Chondrocyte (in vitro differentiated cells): ENCODE measurements at regions not wholly inside any gene's neighbourhood (a gene's known extent, or its start where the extent isn't known, plus 50 kb on each side); places are given as distances from the start of the nearest gene placed in this dataset.

Experiments used
- DNase-seq: peaks from one replicate; pipeline ENCODE4 v3.0.0; 2021; ENCODE audit warnings: mixed read lengths, low spot score
- H3K27ac Mint-ChIP-seq: one replicate; pipeline ENCODE4 v1.8.0; 2021; ENCODE audit warnings: mild to moderate bottlenecking, moderate library complexity, mixed read lengths; ENCODE audit not compliant: unreplicated experiment
- H3K27me3 Mint-ChIP-seq: 2 replicates; pipeline ENCODE4 v1.8.0; 2021; ENCODE audit warnings: low read depth, mixed read lengths
- H3K36me3 Mint-ChIP-seq: 2 replicates; pipeline ENCODE4 v1.8.0; 2021; ENCODE audit warnings: low read depth, mixed read lengths
- H3K4me1 Mint-ChIP-seq: 2 replicates; pipeline ENCODE4 v1.8.0; 2021; ENCODE audit warnings: low read depth, mild to moderate bottlenecking, mixed read lengths
- H3K4me3 Mint-ChIP-seq: one replicate; pipeline ENCODE4 v1.8.0; 2021; ENCODE audit warnings: mild to moderate bottlenecking, moderate library complexity, mixed read lengths; ENCODE audit not compliant: unreplicated experiment
- H3K9me3 Mint-ChIP-seq: 2 replicates; pipeline ENCODE4 v1.8.0; 2021; ENCODE audit warnings: low read depth, mixed read lengths
- CTCF ChIP-seq: fragments of 200-600 bp; sonication (generic); IDR thresholded peaks from 2 replicates; pipeline ENCODE4 v1.5.0; 2021; ENCODE audit warnings: antibody characterized with exemption, mild to moderate bottlenecking, moderate library complexity

GRCh38 chr10:105868935-105869334 lies 1227.8 kb downstream of the SORCS3 start:
- Mint-ChIP-seq H3K9me3 (peaks cover 26% of the 10 kb centered on the region), H3K27ac (no peak overlapping the region), H3K4me3 (no peak overlapping the region), H3K36me3 (no peaks in the 10 kb centered on the region), H3K4me1 (no peaks in the 10 kb centered on the region), H3K27me3 (no peaks in the 10 kb centered on the region)
- TF ChIP-seq CTCF = no peak
- DNase-seq = no peak

GRCh38 chr10:105864854-105865253 lies 1223.8 kb downstream of the SORCS3 start:
- Mint-ChIP-seq H3K9me3 (no peaks in the 10 kb centered on the region), H3K4me3 (no peak overlapping the region), H3K27me3 (no peaks in the 10 kb centered on the region), H3K36me3 (no peaks in the 10 kb centered on the region), H3K4me1 (no peaks in the 10 kb centered on the region), H3K27ac (no peak overlapping the region)
- DNase-seq = no peak
- TF ChIP-seq CTCF = no peak

DNA sequence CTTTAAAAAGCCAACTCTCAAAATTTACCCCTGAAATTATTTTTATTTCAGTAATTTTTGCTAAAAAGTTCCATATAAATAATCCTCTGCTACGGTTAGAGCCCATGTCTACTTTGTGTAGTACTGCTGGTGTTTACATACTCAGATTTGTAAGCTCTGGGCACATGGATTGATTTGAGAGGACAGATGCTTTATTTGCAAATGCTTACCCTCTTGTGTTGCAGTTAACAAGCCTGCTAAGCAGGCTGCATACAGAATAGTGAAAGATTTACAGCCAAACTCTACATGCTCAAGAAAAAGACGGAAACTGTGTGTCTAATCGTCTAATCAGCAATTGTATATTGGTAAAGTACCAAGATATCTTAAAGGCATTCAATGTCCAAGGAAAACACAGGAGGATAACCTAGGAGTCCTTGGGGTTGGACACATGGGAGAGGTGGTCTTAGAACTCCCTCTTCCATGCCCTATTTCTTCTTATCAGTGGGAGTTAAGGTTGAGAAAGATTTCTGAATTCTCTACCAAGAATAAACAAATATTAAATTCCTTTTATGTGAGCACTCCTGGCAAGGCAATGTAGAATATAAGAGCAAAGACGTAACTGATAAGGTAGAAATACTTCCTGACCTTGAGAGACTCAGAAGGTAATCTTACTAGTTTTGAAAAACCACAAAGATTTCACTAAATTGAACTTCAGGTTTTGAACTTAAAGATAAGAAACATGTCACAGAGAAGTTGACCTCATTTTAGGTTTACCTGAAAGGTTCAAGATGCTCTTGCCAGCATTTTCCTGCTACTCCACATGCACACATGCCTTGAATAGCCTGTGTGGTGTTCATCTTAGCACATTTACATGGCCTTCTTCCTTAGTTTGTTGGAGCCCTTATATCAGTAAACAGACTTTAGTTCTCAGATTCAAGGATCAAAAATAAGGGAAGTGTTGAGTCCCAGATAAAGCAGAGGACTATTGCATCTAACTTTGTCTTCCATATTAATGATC lies 1216.5 kb downstream of the SORCS3 start:
- no peak for TF ChIP-seq CTCF
- Mint-ChIP-seq H3K27me3 (no peaks in the 10 kb centered on the region), H3K9me3 (peaks cover 3% of the 10 kb centered on the region), H3K27ac (no peak overlapping the region), H3K36me3 (no peaks in the 10 kb centered on the region), H3K4me1 (no peaks in the 10 kb centered on the region), H3K4me3 (no peak overlapping the region)
- DNase-seq = no peak

- no peak for DNase-seq
- H3K9me3 Mint-ChIP-seq = peaks cover 11% of the 10 kb centered on the region
- no peaks in the 10 kb centered on the region for H3K4me1 Mint-ChIP-seq
- no peaks in the 10 kb centered on the region for H3K36me3 Mint-ChIP-seq
- H3K4me3 Mint-ChIP-seq = no peak overlapping the region
- no peak overlapping the region for H3K27ac Mint-ChIP-seq
- no peak for TF ChIP-seq CTCF
- no peaks in the 10 kb centered on the region for H3K27me3 Mint-ChIP-seq
Observed at GRCh38 chr10:105855791-105856190, 1214.7 kb downstream of the SORCS3 start.

DNA sequence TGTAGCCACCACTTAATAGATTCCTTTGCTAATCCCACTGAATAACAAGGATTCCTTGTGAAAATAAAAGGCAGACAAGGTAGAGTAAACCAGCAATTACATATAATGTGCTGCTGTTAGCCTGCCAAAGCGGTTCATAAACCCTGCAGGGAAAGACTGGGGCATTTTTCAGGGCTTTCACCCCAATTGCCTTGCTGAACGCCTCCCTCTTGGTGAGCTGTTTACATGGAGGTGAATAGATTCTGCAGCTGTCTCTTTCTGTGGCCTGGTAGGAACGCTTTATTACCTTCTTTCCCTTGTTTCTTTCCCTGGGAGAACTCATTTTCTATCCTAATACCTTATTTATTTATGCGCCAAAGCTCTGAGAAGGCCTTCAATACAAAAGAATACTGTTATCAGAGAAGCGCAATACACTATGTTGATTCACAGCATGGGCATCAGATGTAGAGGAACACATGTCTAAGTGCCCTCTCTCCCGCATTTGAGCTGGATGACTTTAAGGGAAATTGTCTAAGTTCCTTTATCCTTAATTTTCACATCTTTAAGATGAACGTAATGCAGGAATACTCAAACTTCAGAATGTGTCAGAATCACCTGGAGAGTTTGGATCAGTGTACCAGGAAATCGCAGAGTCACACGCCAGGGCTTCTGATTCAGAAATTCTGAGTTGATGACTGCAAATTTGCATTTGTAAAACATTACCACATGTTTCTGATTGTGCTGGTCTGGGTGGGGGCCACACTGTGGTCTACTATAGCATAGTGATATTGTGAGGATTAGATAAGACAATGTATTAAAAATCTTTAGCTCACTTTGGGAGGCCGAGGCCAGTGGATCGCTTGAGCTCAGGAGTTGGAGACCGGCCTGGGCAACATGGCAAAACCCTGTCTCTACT lies 1203.8 kb downstream of the SORCS3 start:
- H3K36me3 Mint-ChIP-seq = no peaks in the 10 kb centered on the region
- H3K27me3 Mint-ChIP-seq = peaks cover 4% of the 10 kb centered on the region
- H3K27ac Mint-ChIP-seq = no peak overlapping the region
- no peak for DNase-seq
- H3K4me3 Mint-ChIP-seq = no peak overlapping the region
- TF ChIP-seq CTCF = no peak
- no peaks in the 10 kb centered on the region for H3K4me1 Mint-ChIP-seq
- H3K9me3 Mint-ChIP-seq = peaks cover 10% of the 10 kb centered on the region
